DOHH2 (cell line): ENCODE measurements at regions not wholly inside any gene's neighbourhood (a gene's known extent, or its start where the extent isn't known, plus 50 kb on each side); places are given as distances from the start of the nearest gene placed in this dataset.

Experiments
- H3F3A ChIP-seq: fragments of 200-600 bp; sonication (generic), shearing (Covaris generic); 2 replicates; pipeline ENCODE4 v1.6.0; 2016; ENCODE audit warnings: antibody characterized with exemption, mild to moderate bottlenecking; ENCODE audit not compliant: control insufficient read depth, insufficient read depth
- H3K27ac ChIP-seq: fragments of 200-600 bp; sonication (generic); 2 replicates; pipeline ENCODE4 v1.5.1; 2014; ENCODE audit warnings: low read depth, mild to moderate bottlenecking, low read length, moderate library complexity
- H3K27me3 ChIP-seq: fragments of 200-600 bp; sonication (generic); 2 replicates; pipeline ENCODE4 v1.6.1; 2014; ENCODE audit warnings: mild to moderate bottlenecking, low read length, mixed read lengths; ENCODE audit not compliant: control insufficient read depth
- H3K36me3 ChIP-seq: fragments of 200-600 bp; sonication (generic); 2 replicates; pipeline ENCODE4 v1.6.1; 2014; ENCODE audit warnings: mild to moderate bottlenecking, low read length, moderate library complexity, mixed read lengths; ENCODE audit not compliant: control insufficient read depth
- H3K4me1 ChIP-seq: fragments of 200-600 bp; sonication (generic); 2 replicates; pipeline ENCODE4 v1.6.1; 2014; ENCODE audit warnings: mild to moderate bottlenecking, low read length, mixed read lengths; ENCODE audit not compliant: control insufficient read depth
- H3K4me2 ChIP-seq: fragments of 200-600 bp; sonication (generic); 2 replicates; pipeline ENCODE4 v1.6.0; 2014; ENCODE audit warnings: mild to moderate bottlenecking, low read length, moderate library complexity
- H3K4me3 ChIP-seq: fragments of 200-600 bp; sonication (generic); 2 replicates; pipeline ENCODE4 v1.5.1; 2014; ENCODE audit warnings: mild to moderate bottlenecking, low read length, mixed read lengths
- H3K79me2 ChIP-seq: fragments of 200-600 bp; sonication (generic); 2 replicates; pipeline ENCODE4 v1.6.1; 2014; ENCODE audit warnings: mild to moderate bottlenecking, low read length, mixed read lengths; ENCODE audit not compliant: control insufficient read depth
- H3K9me2 ChIP-seq: fragments of 200-600 bp; sonication (generic); replicated peaks from 2 replicates; pipeline ENCODE4 v1.6.1; 2014; ENCODE audit warnings: mild to moderate bottlenecking, low read length, mixed read lengths; ENCODE audit not compliant: control insufficient read depth
- H3K9me3 ChIP-seq: fragments of 200-600 bp; sonication (generic); 2 replicates; pipeline ENCODE4 v1.6.1; 2014; ENCODE audit warnings: antibody characterized with exemption, low read length, mixed read lengths; ENCODE audit not compliant: control insufficient read depth, insufficient read depth
- H4K20me1 ChIP-seq: fragments of 200-600 bp; sonication (generic); 2 replicates; pipeline ENCODE4 v1.6.0; 2014; ENCODE audit warnings: low read depth, mild to moderate bottlenecking, antibody characterized with exemption, low read length, moderate library complexity; ENCODE audit not compliant: control insufficient read depth, insufficient read depth
- CTCF ChIP-seq: fragments of 200-600 bp; sonication (generic); IDR thresholded peaks from one replicate; pipeline ENCODE4 v1.5.1; 2014; ENCODE audit warnings: antibody characterized with exemption, mild to moderate bottlenecking, low read depth, low read length; ENCODE audit not compliant: poor library complexity, severe bottlenecking
- EZH2phosphoT487 ChIP-seq: fragments of 200-600 bp; sonication (generic); IDR thresholded peaks from 2 replicates; pipeline ENCODE4 v1.6.1; 2017; ENCODE audit warnings: borderline replicate concordance, mild to moderate bottlenecking, antibody characterized with exemption, low read length, moderate library complexity, mixed read lengths

- Histone ChIP-seq H3K9me2 (no peaks in the 10 kb centered on the region), H3K27me3 (no peaks in the 10 kb centered on the region), H4K20me1 (no peaks in the 10 kb centered on the region), H3K4me1 (no peaks in the 10 kb centered on the region), H3K27ac (no peak overlapping the region), H3K4me3 (no peak overlapping the region), H3K4me2 (no peak overlapping the region), H3K36me3 (no peaks in the 10 kb centered on the region), H3K9me3 (no peaks in the 10 kb centered on the region), H3F3A (no peaks in the 10 kb centered on the region), H3K79me2 (no peaks in the 10 kb centered on the region)
- peak; percentile 57 for TF ChIP-seq CTCF
- TF ChIP-seq EZH2phosphoT487, result no peak
Observed at GRCh38 chr2:56077359-56077915, 106.4 kb upstream of the CCDC85A start.

- H3K36me3 ChIP-seq, result no peaks in the 10 kb centered on the region
- no peaks in the 10 kb centered on the region for H3F3A ChIP-seq
- H3K4me1 ChIP-seq, result no peaks in the 10 kb centered on the region
- H3K4me3 ChIP-seq, result no peak overlapping the region
- TF ChIP-seq CTCF (no peak), EZH2phosphoT487 (no peak)
- no peaks in the 10 kb centered on the region for H3K9me2 ChIP-seq
- no peaks in the 10 kb centered on the region for H3K9me3 ChIP-seq
- no peak overlapping the region for H3K27ac ChIP-seq
- no peak overlapping the region for H3K4me2 ChIP-seq
- no peaks in the 10 kb centered on the region for H3K79me2 ChIP-seq
- H4K20me1 ChIP-seq, result no peaks in the 10 kb centered on the region
- no peaks in the 10 kb centered on the region for H3K27me3 ChIP-seq
Observed at GRCh38 chr2:56082665-56083064, 101.1 kb upstream of the CCDC85A start.

- no peaks in the 10 kb centered on the region for H4K20me1 ChIP-seq
- TF ChIP-seq EZH2phosphoT487, result no peak
- no peak for TF ChIP-seq CTCF
- no peaks in the 10 kb centered on the region; the same call in 1 of the 2 replicates for H3K27me3 ChIP-seq
- no peaks in the 10 kb centered on the region for H3K79me2 ChIP-seq
- no peak overlapping the region for H3K4me2 ChIP-seq
- H3K36me3 ChIP-seq, result no peaks in the 10 kb centered on the region
- no peaks in the 10 kb centered on the region for H3K9me3 ChIP-seq
- H3K4me1 ChIP-seq, result no peaks in the 10 kb centered on the region
- H3K9me2 ChIP-seq, result no peaks in the 10 kb centered on the region
- H3F3A ChIP-seq, result no peaks in the 10 kb centered on the region
- H3K27ac ChIP-seq, result no peak overlapping the region
- H3K4me3 ChIP-seq, result no peak overlapping the region
Observed at GRCh38 chr2:56084111-56084901, 99.5 kb upstream of the CCDC85A start.
